ENCODE measurements at regions not wholly inside any gene's neighbourhood (a gene's known extent, or its start where the extent isn't known, plus 50 kb on each side); places are given as distances from the start of the nearest gene placed in this dataset.

- no peaks in the 10 kb centered on the region for H3K4me1 Mint-ChIP-seq
- Histone ChIP-seq H3K4me1 (ENCODE audit: insufficient read depth, low read length) (no peaks in the 10 kb centered on the region), H2AK5ac (ENCODE audit: insufficient read length, low read length) (no peak overlapping the region), H3K9me3 (ENCODE audit: control insufficient read depth, low read depth, low read length) (no peaks in the 10 kb centered on the region), H3K23me2 (ENCODE audit: insufficient read length, low read depth, low read length, poor library complexity, severe bottlenecking) (no peaks in the 10 kb centered on the region), H2BK120ac (ENCODE audit: low read depth, low read length, poor library complexity, severe bottlenecking) (no peak overlapping the region), H3K4ac (ENCODE audit: low read depth, low read length) (no peak overlapping the region), H3K27me3 (ENCODE audit: insufficient read depth, low read length) (no peaks in the 10 kb centered on the region), H4K8ac (replicated peaks; ENCODE audit: insufficient read length, low read depth, low read length) (no peak overlapping the region), H2BK5ac (ENCODE audit: insufficient read length, low read length) (no peak overlapping the region), H3K56ac (ENCODE audit: insufficient read length, low read depth, low read length) (no peak overlapping the region), H4K91ac (ENCODE audit: insufficient read length, low read depth, low read length) (no peak overlapping the region), H4K5ac (ENCODE audit: insufficient read length, low read depth, low read length) (no peak overlapping the region), H3K27ac (ENCODE audit: insufficient read length, low read depth, low read length) (no peak overlapping the region), H2BK20ac (ENCODE audit: low read depth, low read length, poor library complexity, severe bottlenecking) (no peak overlapping the region), H2BK15ac (ENCODE audit: low read depth, low read length) (no peak overlapping the region), H3K18ac (ENCODE audit: insufficient read length, low read depth, low read length) (no peak overlapping the region), H3K14ac (ENCODE audit: insufficient read depth, low read length) (no peak overlapping the region), H4K20me1 (ENCODE audit: control insufficient read depth, insufficient read depth, insufficient read length) (no peaks in the 10 kb centered on the region), H3K4me2 (ENCODE audit: insufficient read depth, insufficient read length, low read length) (no peak overlapping the region), H2BK12ac (ENCODE audit: insufficient read length, low read depth, low read length) (no peak overlapping the region), H3K9ac (ENCODE audit: extremely low read depth, insufficient read length, low read length) (no peak overlapping the region), H3K23ac (ENCODE audit: insufficient read length, low read depth, low read length) (no peak overlapping the region), H2AFZ (ENCODE audit: low read length) (no peak overlapping the region), H3K79me1 (ENCODE audit: insufficient read depth, low read depth, low read length, poor library complexity, severe bottlenecking) (no peaks in the 10 kb centered on the region), H3T11ph (ENCODE audit: low read length) (no peak overlapping the region), H3K79me2 (ENCODE audit: insufficient read depth, low read length) (no peaks in the 10 kb centered on the region)
- peaks cover 7% of the 10 kb centered on the region in 2 experiments for H3K9me3 Mint-ChIP-seq
- WGBS (ENCODE audit: extremely low coverage, insufficient read length, low lambda C conversion rate): no CpG with 5 or more reads among the region's 5 CpGs
- no peak overlapping the region for H3K27ac Mint-ChIP-seq
- no peak overlapping the region for H3K4me3 Mint-ChIP-seq
- no peak for TF ChIP-seq CTCF (conservative IDR thresholded peaks at IDR 0.05)
- DNase-seq: no peak
- no peaks in the 10 kb centered on the region for H3K27me3 Mint-ChIP-seq (ENCODE audit: low read depth)
- H3K36me3 Mint-ChIP-seq (ENCODE audit: insufficient read depth in 1 of 3, low read depth in 3 of 3): peaks cover 0 to 17% (median 5%) of the 10 kb centered on the region in 3 experiments; a peak in 5 of 7 replicates
Observed at GRCh38 chr2:139457873-139458272, 677.7 kb upstream of the NXPH2 start.
